ENCODE measurements at regions not wholly inside any gene's neighbourhood (a gene's known extent, or its start where the extent isn't known, plus 50 kb on each side); places are given as distances from the start of the nearest gene placed in this dataset.

DNA sequence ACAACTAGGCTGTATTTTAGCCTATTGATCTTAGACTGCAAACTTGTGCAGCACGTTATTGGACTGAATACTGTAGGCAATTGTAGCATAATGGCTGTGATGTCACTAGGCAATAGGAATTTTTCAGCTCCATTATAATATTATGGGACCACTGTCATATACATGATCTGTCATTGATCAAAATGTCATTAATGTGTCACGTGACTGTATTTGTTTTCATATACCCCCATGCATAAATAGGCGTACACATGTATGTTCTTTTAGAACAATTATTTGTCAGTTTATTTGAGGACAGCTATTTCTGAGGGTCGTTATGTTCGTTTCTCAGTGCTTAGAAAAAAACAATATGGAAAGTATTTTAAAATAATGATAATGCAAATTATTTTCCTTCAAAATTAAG lies 111.9 kb upstream of the CDH2 start:
- DNase-seq, result no peak

DNA sequence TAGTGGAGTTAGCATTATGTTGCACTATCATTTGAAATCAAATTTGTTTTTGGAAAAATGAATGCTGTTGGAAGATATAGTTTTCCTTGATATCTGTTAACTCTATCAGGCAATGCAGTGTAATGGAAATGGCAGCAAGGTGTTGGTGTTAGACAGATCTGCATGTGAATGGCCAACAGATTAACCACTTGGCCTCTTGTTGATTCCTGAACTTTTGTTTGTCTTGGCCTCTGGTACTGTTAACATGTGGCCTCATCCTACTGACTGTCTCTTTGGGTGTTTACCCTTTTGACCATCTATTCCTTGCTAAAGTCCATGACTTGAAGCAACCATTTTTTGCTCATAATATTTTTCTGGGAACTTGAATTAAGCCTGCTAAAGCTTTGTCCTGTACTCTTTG lies 110.2 kb upstream of the CDH2 start:
- DNase-seq, result no peak

DNA sequence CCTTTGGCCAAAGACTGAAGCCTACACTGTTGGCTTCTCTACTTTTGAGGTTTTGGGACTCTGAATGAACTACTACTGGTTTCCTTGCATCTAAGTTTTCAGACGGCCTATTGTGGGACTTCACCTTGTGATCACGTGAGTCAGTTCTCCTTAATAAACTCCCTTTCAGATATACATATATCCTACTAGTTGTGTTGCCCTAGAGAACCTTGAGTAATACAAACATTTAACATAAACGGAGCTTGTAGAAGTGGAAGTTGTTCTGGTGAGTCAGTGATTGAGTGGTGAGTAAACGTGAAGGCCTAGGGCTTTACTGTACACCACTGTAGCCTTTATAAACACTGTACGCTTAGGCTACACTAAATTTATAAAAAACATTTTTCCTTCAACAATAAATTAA lies 107.2 kb upstream of the CDH2 start:
- DNase-seq, result no peak

DNA sequence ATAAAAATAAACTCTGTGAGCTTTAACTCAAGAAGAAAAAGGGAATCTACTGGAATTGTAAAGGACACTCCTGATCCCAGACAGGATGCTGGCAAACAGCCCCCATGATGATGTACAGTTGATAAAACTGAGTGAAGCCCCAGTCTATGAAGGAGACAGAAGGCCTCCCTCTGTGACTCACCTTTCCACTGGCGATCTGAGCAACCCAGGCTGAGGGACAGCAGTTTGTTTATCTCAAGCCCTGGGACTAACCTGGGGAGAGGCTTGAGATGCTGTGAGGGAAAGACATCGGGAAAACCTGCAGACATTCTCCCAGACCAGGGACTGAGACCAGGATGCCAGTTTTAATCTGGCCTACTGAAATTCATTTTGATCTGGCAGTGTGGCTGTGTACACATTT lies 104.5 kb upstream of the CDH2 start:
- DNase-seq, result no peak

DNA sequence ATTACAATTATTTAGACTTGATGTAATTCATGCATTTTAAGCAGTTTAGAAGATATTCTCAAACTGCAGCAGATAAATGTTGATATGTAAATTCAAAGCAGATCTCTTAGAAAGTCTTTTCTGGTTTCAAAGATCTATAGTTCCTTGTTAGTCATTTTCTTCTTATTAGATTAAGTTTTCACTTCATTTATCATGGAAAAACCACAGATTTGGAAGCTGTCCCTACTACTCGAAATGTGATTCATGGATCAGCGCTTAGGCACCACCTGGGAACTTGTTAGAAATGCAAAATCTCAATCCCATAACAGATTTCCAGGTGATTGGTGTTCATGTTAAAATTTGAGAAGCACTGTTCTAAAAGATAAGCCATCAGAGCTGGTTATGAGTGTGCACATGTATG lies 92.8 kb upstream of the CDH2 start:
- DNase-seq, result no peak

DNA sequence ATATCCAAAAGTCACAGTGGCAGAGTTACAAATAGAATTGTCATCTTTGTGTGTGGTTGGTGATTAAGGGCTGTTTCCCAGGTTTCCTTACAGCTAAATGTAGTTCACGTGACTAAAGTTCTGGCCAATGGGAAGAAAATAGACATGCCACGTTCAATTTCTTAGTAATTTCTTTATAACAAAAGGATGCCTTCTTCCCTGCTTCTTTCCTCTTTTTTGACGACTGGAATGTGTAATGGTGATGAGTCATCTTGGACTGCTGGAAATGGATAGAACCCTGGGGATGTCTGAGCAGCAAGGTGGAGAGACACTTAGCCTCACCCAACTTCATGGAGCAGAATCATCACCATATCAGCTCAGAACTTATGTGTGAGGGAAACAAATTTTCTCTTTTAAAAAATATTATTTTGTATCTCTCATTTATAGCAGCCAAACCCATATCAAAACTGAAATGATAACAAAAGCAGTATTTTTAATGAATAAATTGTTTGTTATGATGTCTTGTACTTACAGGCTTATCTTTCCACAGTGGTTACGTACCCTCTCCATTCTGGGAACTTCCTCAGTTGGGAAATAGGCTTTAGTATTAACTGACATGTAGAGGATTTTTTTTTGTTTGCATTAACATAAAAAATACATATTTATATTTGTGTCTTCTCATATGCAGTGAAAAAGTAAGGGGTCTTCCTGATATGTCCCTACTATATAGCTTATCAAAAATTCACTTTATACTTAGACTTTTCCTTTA lies 91.1 kb upstream of the CDH2 start:
- DNase-seq, result no peak

DNA sequence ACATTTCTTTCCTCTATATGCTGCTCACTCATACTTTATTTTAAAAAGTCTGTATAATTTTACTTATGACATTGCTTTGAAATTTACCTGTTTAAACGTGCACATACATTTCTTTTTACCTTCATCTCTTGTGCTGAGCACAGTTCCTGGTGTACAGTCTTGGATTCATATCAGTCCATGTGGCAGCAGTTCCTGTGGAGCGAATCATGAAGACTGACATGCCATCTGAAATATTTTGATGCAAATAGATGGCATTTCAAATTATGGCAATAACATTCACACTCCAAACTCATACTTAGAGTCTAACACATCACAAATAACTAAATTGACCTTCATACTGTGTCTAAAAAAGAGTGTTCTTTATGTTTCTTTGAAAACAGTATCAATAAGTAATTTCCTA lies 90.3 kb upstream of the CDH2 start:
- no peak for DNase-seq

DNA sequence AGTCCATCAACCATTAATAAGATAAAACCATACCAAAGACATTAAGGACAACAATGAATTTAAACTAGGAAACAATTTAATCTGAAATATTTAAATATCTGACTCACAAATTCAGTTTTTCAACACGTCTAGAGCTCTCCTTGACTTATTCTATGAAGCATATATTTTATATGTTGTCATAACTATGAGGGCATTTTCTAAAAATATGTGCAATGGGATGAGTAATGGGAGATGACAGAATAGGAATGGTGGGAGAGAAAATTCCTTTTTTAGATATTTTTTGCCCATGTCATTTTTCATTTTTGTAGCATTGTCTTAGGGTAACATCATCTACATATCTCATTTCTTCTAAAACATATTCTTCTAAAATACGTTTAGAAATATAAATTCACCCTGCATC lies 79.2 kb upstream of the CDH2 start:
- no peak for DNase-seq

DNA sequence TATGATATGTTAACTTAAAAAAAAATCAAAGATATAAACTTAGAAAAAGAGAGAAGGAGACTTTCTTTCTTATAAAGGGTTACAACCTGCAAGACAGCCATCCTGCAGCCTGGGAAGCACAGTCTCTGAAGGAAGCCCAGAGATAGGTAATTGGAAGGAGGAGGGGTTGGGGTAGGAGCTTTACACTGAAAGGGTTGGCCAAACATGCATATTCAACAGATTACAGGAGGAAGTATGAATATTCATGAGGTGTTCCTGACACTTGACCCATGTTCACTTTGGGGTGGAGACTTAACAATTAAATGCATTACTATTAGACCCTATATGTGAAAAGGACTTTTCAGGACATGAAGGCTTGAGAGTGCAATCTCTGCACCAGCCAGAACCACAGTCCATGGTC lies 71.7 kb upstream of the CDH2 start:
- DNase-seq, result no peak

DNA sequence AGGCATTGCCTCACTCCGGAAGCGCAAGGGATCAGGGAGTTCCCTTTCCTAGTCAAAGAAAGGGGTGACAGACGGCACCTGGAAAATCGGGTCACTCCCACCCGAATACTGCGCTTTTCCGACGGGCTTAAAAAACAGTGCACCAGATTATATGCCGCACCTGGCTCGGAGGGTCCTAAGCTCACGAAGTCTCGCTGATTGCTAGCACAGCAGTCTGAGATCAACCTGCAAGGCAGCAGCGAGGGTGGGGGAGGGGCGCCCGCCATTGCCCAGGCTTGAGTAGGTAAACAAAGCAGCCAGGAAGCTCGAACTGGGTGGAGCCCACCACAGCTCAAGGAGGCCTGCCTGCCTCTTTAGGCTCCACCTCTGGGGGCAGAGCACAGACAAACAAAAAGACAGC lies 63.7 kb upstream of the CDH2 start:
- DNase-seq, result peak; percentile 9

DNA sequence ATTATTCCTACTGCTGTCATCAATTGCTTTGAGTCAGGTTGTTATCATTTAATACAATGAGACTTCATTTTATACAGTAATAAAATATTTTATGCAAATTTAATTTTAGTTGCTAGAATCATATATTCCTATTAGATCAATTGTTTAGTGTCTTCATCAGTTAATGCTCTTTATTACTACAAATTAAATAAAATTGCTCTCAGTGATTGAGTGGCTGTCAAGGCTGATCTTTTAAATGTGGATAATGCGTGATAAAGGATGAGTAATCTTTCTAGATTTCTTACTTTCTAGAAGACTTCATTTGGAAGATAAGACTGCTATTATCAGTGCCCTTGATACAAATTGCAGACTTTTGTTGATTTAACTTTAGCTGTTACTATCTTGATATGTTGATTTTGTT lies 59.6 kb upstream of the CDH2 start:
- DNase-seq, result no peak

All from activated gamma-delta T cell treated with Interleukin-2 at 50 U/mL for 16 hours (primary cell).